Occipital lobe (tissue), 1 donor: ENCODE measurements at regions not wholly inside any gene's neighbourhood (a gene's known extent, or its start where the extent isn't known, plus 50 kb on each side); places are given as distances from the start of the nearest gene placed in this dataset.

Experiments
- DNase-seq: peaks from one replicate; lab custom pipeline; 2025; lab: John Stamatoyannopoulos, UW

GRCh38 chr2:82731824-82732223 is 1727.3 kb downstream of the SUCLG1 start:
- DNase-seq: no peak

- DNase-seq: no peak
Measured at GRCh38 chr2:82730811-82731210, 1728.3 kb downstream of the SUCLG1 start.

GRCh38 chr2:82728090-82728489 is 1731.0 kb downstream of the SUCLG1 start:
- DNase-seq: no peak

GRCh38 chr2:82708681-82709080 is 1750.4 kb downstream of the SUCLG1 start:
- no peak for DNase-seq

- no peak for DNase-seq
Measured at GRCh38 chr2:82697231-82697630, 1761.8 kb downstream of the SUCLG1 start.

- DNase-seq: no peak
Measured at GRCh38 chr2:82694431-82694830, 1764.6 kb downstream of the SUCLG1 start.

- DNase-seq: no peak
Measured at GRCh38 chr2:82690757-82691411, 1768.2 kb downstream of the SUCLG1 start.

GRCh38 chr2:82675186-82675585 is 1783.9 kb downstream of the SUCLG1 start:
- DNase-seq: no peak

GRCh38 chr2:82674652-82675051 is 1784.4 kb downstream of the SUCLG1 start:
- no peak for DNase-seq

GRCh38 chr2:82667491-82667890 is 1791.6 kb downstream of the SUCLG1 start:
- no peak for DNase-seq

GRCh38 chr2:82665691-82666090 is 1793.4 kb downstream of the SUCLG1 start:
- no peak for DNase-seq

GRCh38 chr2:82657106-82657505 is 1802.0 kb downstream of the SUCLG1 start:
- no peak for DNase-seq

- no peak for DNase-seq
Measured at GRCh38 chr2:82656420-82656819, 1802.7 kb downstream of the SUCLG1 start.

- no peak for DNase-seq
Measured at GRCh38 chr2:82652117-82652516, 1807.0 kb downstream of the SUCLG1 start.

GRCh38 chr2:82650038-82650437 is 1809.0 kb downstream of the SUCLG1 start:
- no peak for DNase-seq

GRCh38 chr2:82641598-82642180 is 1817.4 kb downstream of the SUCLG1 start:
- no peak for DNase-seq

GRCh38 chr2:82636402-82637020 is 1822.6 kb downstream of the SUCLG1 start:
- no peak for DNase-seq

GRCh38 chr2:82599021-82599420 is 1860.1 kb downstream of the SUCLG1 start:
- no peak for DNase-seq

GRCh38 chr2:82596581-82596980 is 1862.5 kb downstream of the SUCLG1 start:
- DNase-seq: no peak

- no peak for DNase-seq
Measured at GRCh38 chr2:82591718-82592117, 1867.4 kb downstream of the SUCLG1 start.

GRCh38 chr2:82576656-82577055 is 1882.4 kb downstream of the SUCLG1 start:
- DNase-seq: no peak

- DNase-seq: no peak
Measured at GRCh38 chr2:82539280-82539621, 1919.8 kb downstream of the SUCLG1 start.

- DNase-seq: no peak
Measured at GRCh38 chr2:82538590-82539279, 1920.3 kb downstream of the SUCLG1 start.
